ENCODE measurements at regions not wholly inside any gene's neighbourhood (a gene's known extent, or its start where the extent isn't known, plus 50 kb on each side); places are given as distances from the start of the nearest gene placed in this dataset.

DNA sequence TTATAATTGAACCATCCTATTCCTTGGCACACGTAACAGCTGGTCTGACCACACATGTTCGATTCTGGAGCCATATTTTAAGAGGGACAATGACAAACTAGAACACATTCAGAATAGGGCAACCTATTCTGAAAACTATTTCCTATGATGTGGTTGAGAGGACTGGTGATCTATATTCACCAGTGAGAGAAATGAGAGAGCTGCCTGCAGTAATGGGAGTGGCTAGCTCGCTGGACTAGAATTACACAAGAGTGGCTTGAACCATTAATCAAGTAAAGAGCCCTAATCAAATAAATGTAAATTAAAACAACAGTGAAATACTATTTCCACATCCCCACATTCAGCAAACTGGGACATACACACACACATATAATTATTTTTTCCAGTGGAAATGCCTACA, 55.3 kb upstream of the LY86 start:
- no peak for DNase-seq

DNA sequence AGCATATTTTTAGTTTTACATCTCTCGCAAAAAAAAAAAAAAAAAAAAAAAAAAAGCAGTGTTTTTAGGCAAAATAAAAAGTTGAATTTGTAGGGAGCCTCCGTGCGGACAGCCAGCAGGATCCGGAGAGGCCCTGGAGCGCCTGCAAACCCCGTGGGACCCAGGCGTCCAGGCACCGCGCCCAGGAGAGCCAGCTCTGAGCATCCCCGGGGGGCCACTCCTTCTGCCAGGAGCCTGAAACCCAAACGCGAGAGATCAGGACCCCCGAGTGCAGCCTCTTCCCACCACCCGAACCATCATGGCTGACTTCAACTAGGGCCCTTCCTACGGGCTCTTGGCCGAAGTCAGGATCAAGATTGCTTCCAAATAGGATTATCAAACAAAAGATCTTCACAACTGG, 54.1 kb upstream of the LY86 start:
- no peak for DNase-seq

DNA sequence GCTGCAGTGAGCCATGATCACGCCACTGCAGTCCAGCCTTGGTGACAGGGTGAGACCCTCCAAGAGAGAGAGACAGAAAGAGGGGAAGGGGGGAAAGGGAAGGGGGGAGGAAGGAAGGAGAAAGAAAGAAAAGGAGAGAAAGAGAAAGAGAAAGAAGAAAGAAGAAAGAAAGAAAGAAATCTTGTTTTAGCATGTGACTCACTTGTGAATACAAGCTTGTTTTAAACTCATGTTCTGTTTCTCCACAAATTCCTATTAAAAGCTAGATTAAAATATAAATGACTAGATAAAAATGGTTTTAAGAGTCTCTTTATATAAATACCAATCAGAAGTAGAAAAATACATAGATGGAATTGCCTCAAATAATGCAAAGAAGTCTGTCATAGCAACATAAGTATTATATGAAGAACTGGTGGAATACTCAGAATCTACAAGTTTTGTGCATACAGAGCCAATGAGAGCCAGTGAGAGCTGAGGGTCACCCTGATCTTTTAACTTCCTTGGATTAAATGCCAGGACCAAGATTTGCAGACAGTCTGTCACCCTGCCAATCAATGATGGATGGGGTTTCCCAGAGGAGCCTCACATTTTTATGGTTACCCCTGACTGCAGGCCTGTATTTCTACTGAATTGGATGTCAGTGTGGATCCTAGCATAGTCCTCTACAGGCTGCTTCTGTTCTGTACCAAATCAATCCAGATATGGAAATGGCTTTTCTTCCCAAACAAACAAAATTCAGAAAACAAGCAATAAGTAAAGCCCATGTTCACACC, 50.8 kb upstream of the LY86 start:
- no peak for DNase-seq

DNA sequence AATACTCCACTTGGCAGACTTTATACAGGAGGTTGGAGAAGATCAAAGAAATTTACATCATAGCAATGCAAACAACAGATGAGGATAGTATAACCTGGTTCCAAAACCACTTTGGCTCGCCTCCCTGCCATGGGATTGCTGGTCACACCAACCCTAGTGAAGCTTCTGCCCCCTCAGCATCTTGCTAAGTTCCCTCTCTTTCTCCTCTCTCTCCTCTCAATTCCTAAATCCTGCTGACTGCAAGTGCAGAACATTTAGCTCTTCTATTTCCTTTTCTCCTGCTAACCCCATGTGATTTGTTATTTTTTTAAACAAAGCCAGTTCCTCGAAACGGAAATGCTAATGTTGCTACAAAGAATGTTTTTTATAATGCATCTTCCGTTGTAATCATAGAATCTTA, 50.3 kb upstream of the LY86 start:
- no peak for DNase-seq

Data from activated T-cell treated with anti-CD3 and anti-CD28 coated beads for 4 hours (primary cell).